GM12873 (cell line): ENCODE measurements at regions not wholly inside any gene's neighbourhood (a gene's known extent, or its start where the extent isn't known, plus 50 kb on each side); places are given as distances from the start of the nearest gene placed in this dataset.

Source experiments
- CTCF ChIP-seq: IDR thresholded peaks from 2 replicates; pipeline ENCODE4 v1.5.1; 2012; ENCODE audit warnings: low read depth, mild to moderate bottlenecking, moderate library complexity, low read length, control low read depth; ENCODE audit not compliant: insufficient read depth; ENCODE audit errors: missing control alignments

- TF ChIP-seq CTCF, result no peak
Measured at GRCh38 chr3:116969135-116969534, 259.6 kb downstream of the TUSC7 start.

DNA sequence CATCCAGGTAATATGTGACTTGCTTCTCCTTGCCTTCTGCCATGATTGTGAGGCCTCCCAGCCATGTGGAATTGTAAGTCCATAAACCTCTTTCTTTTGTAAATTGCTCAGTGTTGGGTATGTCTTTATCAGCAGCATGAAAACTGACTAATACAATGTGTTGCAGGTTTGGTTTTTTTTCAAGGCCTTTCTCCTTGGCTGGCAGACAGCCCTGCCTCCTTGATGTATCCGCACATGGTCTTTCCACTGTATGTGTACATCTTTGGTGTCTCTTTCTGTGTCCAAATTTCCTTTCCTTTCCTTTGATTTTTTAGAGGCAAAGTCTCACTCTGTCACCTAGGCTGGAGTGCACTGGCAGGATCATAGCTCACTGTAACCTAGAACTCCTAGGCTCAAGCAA is 260.1 kb downstream of the TUSC7 start:
- no peak for TF ChIP-seq CTCF

- TF ChIP-seq CTCF, result no peak
Measured at GRCh38 chr3:116971531-116971930, 262.0 kb downstream of the TUSC7 start.

GRCh38 chr3:116974702-116975101 is 265.1 kb downstream of the TUSC7 start:
- no peak for TF ChIP-seq CTCF

- no peak for TF ChIP-seq CTCF
Measured at GRCh38 chr3:116977441-116977840, 267.9 kb downstream of the TUSC7 start.

DNA sequence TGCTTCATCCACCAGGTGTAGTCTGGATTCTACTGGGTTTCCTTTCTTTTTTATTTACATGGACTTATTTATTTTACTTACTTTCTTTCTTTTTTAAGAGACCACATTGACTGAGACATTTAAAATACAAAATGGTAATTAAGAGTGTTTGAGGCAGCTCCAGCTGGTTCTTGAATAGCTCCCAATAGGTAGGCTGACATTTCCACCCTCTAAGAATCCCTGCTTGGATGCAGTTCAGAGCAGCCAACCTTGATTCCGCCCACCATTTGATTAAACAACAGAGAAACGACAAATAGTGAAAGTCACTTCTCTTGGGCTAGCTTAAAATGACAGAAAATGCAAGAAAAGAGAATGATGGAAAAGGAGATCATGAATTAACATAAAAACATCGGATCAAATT is 270.5 kb downstream of the TUSC7 start:
- TF ChIP-seq CTCF, result no peak

GRCh38 chr3:116981089-116981488 is 271.5 kb downstream of the TUSC7 start:
- no peak for TF ChIP-seq CTCF
